ENCODE measurements at regions not wholly inside any gene's neighbourhood (a gene's known extent, or its start where the extent isn't known, plus 50 kb on each side); places are given as distances from the start of the nearest gene placed in this dataset.

GRCh38 chr2:236319036-236319435, 54.8 kb upstream of the ASB18 start:
- ChIA-PET CTCF (no interaction called here), RAD21 (ENCODE audit: low non-redundant PET in 1 of 2, low total read pairs in 2 of 2, uncharacterized antibody in 2 of 2, unreplicated experiment in 2 of 2) (no interaction called here), POLR2A (no interaction called here)
- no peaks in the 10 kb centered on the region for H3K27me3 ChIP-seq (ENCODE audit: insufficient read depth, low read length)
- no peaks in the 10 kb centered on the region for H3K9me2 ChIP-seq (ENCODE audit: insufficient read depth)
- TF ChIP-seq FOSL1 (IDR thresholded peaks at IDR 0.05; ENCODE audit: low read depth) (no peak), ATF3 (IDR thresholded peaks at IDR 0.05) (no peak), CTCF (IDR thresholded peaks at IDR 0.05 in 2 of 3, conservative IDR thresholded peaks at IDR 0.05 in 1 of 3; ENCODE audit: borderline replicate concordance in 1 of 3, insufficient read depth in 1 of 3, low read depth in 2 of 3, low read length in 2 of 3) (peak in 2 of 3 experiments; percentile 27 to 28; a peak in 2 of 6 replicates), EZH2 (IDR thresholded peaks at IDR 0.05) (no peak), YY1 (IDR thresholded peaks at IDR 0.05; ENCODE audit: extremely low read depth, insufficient replicate concordance, low read depth, low read length) (no peak), REST (IDR thresholded peaks at IDR 0.05; ENCODE audit: low read depth) (no peak)
- no peak overlapping the region for H3K9ac ChIP-seq (ENCODE audit: low read length)
- ATAC-seq: peak; percentile 83
- no TSS peak for BruUV-seq (replicated peaks)
- intact Hi-C loops (cut with micrococcal nuclease): no loop called here
- no peaks in the 10 kb centered on the region for H3K36me3 ChIP-seq (ENCODE audit: control insufficient read depth in 1 of 2, insufficient read depth in 2 of 2, low read length in 2 of 2)
- H2AFZ ChIP-seq (ENCODE audit: low read depth, low read length, poor library complexity, severe bottlenecking): no peak overlapping the region
- no peaks in the 10 kb centered on the region for H4K20me1 ChIP-seq (ENCODE audit: insufficient read depth)
- no peak overlapping the region for H3K4me2 ChIP-seq (ENCODE audit: low read length)
- DNase-seq (ENCODE audit: low read depth, low spot score): no peak
- no peak overlapping the region for H3K4me3 ChIP-seq (replicated peaks in 1 of 2; ENCODE audit: low read depth in 1 of 2, low read length in 2 of 2)
- no peak overlapping the region for H3K27ac ChIP-seq (ENCODE audit: low read depth, low read length)
- no peaks in the 10 kb centered on the region for H3K9me3 ChIP-seq (ENCODE audit: control insufficient read depth in 1 of 2, insufficient read depth in 1 of 2, low read depth in 1 of 2, low read length in 2 of 2)
- no peaks in the 10 kb centered on the region for H3K4me1 ChIP-seq (ENCODE audit: control insufficient read depth in 1 of 2, insufficient read depth in 2 of 2, low read length in 2 of 2)
- no peaks in the 10 kb centered on the region for H3K79me2 ChIP-seq (ENCODE audit: insufficient read depth, low read length)
